GM21619 (cell line): ENCODE measurements at regions not wholly inside any gene's neighbourhood (a gene's known extent, or its start where the extent isn't known, plus 50 kb on each side); places are given as distances from the start of the nearest gene placed in this dataset.

Experiments used
- ATAC-seq: cut with Tn5 transposase; IDR thresholded peaks from one replicate; pipeline ENCODE4 v1.9.1; 2021; ENCODE audit not compliant: unreplicated experiment

- ATAC-seq = no peak
Observed at GRCh38 chr20:56797023-56797422, 167.9 kb downstream of the TFAP2C start.

GRCh38 chr20:56798634-56799033 is 169.5 kb downstream of the TFAP2C start:
- no peak for ATAC-seq

GRCh38 chr20:56799187-56799586 is 170.1 kb downstream of the TFAP2C start:
- no peak for ATAC-seq

- no peak for ATAC-seq
Observed at GRCh38 chr20:56800088-56800487, 171.0 kb downstream of the TFAP2C start.

- ATAC-seq = no peak
Observed at GRCh38 chr20:56801971-56802755, 173.1 kb downstream of the TFAP2C start.

- no peak for ATAC-seq
Observed at GRCh38 chr20:56802805-56803204, 173.7 kb downstream of the TFAP2C start.

GRCh38 chr20:56805313-56805712 is 176.2 kb downstream of the TFAP2C start:
- ATAC-seq = no peak

GRCh38 chr20:56805966-56806365 is 176.9 kb downstream of the TFAP2C start:
- no peak for ATAC-seq

GRCh38 chr20:56806952-56807517 is 177.9 kb downstream of the TFAP2C start:
- ATAC-seq = no peak

- no peak for ATAC-seq
Observed at GRCh38 chr20:56808117-56808725, 179.1 kb downstream of the TFAP2C start.

GRCh38 chr20:56808732-56809131 is 179.6 kb downstream of the TFAP2C start:
- no peak for ATAC-seq

GRCh38 chr20:56809668-56810067 is 180.6 kb downstream of the TFAP2C start:
- ATAC-seq = no peak

GRCh38 chr20:56810141-56810540 is 181.0 kb downstream of the TFAP2C start:
- no peak for ATAC-seq

- ATAC-seq = no peak
Observed at GRCh38 chr20:56815796-56816195, 186.7 kb downstream of the TFAP2C start.

GRCh38 chr20:56816349-56816748 is 187.2 kb downstream of the TFAP2C start:
- no peak for ATAC-seq

GRCh38 chr20:56817780-56818675 is 188.9 kb downstream of the TFAP2C start:
- ATAC-seq = no peak

GRCh38 chr20:56820984-56821383 is 191.9 kb downstream of the TFAP2C start:
- no peak for ATAC-seq

- no peak for ATAC-seq
Observed at GRCh38 chr20:56826306-56826704, 197.2 kb downstream of the TFAP2C start.

- ATAC-seq = no peak
Observed at GRCh38 chr20:56826705-56827665, 197.9 kb downstream of the TFAP2C start.

GRCh38 chr20:56827763-56828162 is 198.7 kb downstream of the TFAP2C start:
- ATAC-seq = no peak
